ENCODE measurements at regions not wholly inside any gene's neighbourhood (a gene's known extent, or its start where the extent isn't known, plus 50 kb on each side); places are given as distances from the start of the nearest gene placed in this dataset.

DNA sequence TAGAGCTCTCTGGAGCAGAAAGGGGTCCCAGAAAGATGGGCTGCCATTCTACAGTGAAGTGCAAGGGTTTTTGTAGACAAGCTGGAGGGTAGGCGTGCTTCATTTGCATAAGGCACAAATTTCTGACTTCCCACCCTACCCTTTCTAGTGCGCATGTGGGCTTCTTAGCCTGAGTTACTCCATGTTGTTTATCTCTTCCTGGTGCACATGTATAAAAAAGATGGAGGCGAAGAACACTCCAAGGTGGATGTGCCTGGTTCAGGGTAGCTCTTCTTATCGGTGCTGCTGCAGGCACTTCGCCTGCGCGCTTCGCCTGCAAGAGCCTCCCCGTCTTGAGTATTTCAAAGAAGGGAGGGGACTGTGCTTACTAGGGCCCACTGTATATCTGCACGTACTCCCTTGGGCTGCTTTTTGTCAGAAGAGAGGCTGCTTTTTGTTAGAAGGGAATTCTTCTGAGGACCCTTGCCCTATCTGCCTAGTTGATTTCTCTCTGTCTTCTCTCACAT, 1047.3 kb upstream of the CNTN5 start:
- WGBS, 3 donors, result 45 to 94% (median 77%) methylated on average over 9 to 10 of the region's 10 CpGs
- Histone ChIP-seq H3K27me3 (no peaks in the 10 kb centered on the region), H3K9me3 (no peaks in the 10 kb centered on the region), H3K4me3 (no peak overlapping the region), H3K27ac (no peak overlapping the region), H3K4me1 (ENCODE audit: insufficient read depth) (no peaks in the 10 kb centered on the region), H3K36me3 (no peaks in the 10 kb centered on the region)
- DNase-seq, result no peak
- intact Hi-C loops (cut with DNase I), result no loop called here
- TF ChIP-seq CTCF (IDR thresholded peaks at IDR 0.05), result no peak
- no peak for TF ChIP-seq POLR2A (IDR thresholded peaks at IDR 0.05)

DNA sequence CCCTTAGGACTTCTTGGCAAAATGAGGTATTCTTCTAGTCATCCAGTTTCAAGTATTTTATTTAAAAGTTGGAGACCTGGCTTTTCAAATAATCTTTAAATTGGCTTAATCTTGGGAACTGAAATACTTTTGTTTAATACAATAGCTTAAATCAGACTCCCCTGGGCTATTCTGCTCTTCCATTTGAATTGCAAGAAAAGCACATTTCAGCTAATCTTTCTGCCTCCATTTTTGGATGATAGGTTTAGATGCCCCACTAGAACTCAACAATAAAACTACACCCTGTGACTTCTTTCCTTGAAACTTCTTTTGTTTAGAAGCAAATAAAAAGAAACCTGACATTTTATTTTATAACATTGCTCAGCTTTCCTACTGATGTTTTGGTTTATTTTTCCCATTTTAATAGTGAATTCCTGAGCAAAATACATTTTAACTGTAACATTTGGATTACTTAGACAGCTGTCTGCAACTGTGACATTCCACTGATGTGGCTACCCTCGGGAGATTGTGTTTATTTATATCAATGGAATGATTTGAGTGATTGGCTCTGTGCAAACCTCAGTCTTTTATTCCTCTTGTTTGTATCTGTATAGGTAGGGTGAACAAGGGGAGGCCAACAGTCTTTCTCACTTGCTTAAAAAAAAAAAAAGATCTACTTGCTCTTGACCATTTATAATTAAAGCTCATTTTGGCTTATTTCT, 1045.8 kb upstream of the CNTN5 start:
- H3K4me1 ChIP-seq (ENCODE audit: insufficient read depth), result no peaks in the 10 kb centered on the region
- H3K36me3 ChIP-seq, result no peaks in the 10 kb centered on the region
- WGBS, 3 donors, result 4 to 27% (median 9%) methylated on average over 1 of the region's 1 CpG
- H3K27me3 ChIP-seq, result no peaks in the 10 kb centered on the region
- no peak for TF ChIP-seq CTCF (IDR thresholded peaks at IDR 0.05)
- no peak for TF ChIP-seq POLR2A (IDR thresholded peaks at IDR 0.05)
- TF ChIP-seq EP300 (IDR thresholded peaks at IDR 0.05), result no peak
- intact Hi-C loops (cut with DNase I), result no loop called here
- H3K4me3 ChIP-seq, result no peak overlapping the region
- DNase-seq, result no peak
- H3K27ac ChIP-seq, result no peak overlapping the region
- no peaks in the 10 kb centered on the region for H3K9me3 ChIP-seq

DNA sequence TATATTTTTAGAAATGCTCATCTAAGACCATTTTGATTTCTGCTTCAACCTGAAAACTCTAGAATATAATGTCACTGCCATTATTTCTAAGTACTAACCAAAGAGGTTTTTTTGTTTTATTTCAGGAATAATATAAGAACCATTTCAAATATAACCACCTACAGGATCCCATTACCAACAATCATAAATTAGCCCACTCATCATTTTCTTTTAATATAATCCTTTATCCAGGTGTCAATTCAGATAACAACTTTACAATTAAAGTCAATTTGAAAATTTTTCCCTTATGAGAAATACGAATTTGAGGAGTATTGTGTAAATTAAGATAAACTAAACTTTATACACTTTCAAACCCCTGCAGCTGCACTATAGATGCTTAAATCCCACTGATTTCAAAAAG, 1043.0 kb upstream of the CNTN5 start:
- Histone ChIP-seq H3K27me3 (no peaks in the 10 kb centered on the region), H3K36me3 (no peaks in the 10 kb centered on the region), H3K4me1 (ENCODE audit: insufficient read depth) (no peaks in the 10 kb centered on the region), H3K4me3 (no peak overlapping the region), H3K27ac (no peak overlapping the region), H3K9me3 (no peaks in the 10 kb centered on the region)
- no peak for DNase-seq
- no peak for TF ChIP-seq POLR2A (IDR thresholded peaks at IDR 0.05)
- TF ChIP-seq CTCF (IDR thresholded peaks at IDR 0.05), result no peak
- TF ChIP-seq EP300 (IDR thresholded peaks at IDR 0.05), result no peak
- intact Hi-C loops (cut with DNase I), result no loop called here
- WGBS, 3 donors, result 22 to 47% (median 29%) methylated on average over 1 of the region's 1 CpG

DNA sequence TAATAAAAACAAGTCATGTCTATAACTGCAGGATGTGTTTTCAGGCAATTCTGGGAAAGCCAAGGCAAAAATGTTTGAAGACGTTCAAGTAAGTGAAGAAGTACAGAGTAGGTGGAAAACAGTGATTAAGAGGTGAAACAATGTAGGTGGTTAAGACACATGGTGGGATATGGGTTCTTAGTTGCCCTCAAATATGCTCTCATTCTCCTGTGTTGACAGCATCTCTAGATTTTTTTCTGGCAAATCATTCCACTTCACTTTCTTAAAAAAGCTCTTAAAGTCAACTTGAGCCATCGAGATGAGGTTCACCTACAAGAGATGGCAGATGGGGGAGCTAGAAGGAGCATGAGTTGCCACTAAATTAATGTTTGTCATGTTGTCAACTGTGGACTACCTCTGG, 1041.0 kb upstream of the CNTN5 start:
- no peak for DNase-seq
- H3K36me3 ChIP-seq, result no peaks in the 10 kb centered on the region
- H3K9me3 ChIP-seq, result no peaks in the 10 kb centered on the region
- no peak overlapping the region for H3K27ac ChIP-seq
- intact Hi-C loops (cut with DNase I), result no loop called here
- H3K4me1 ChIP-seq (ENCODE audit: insufficient read depth), result no peaks in the 10 kb centered on the region
- TF ChIP-seq POLR2A (IDR thresholded peaks at IDR 0.05) (no peak), EP300 (IDR thresholded peaks at IDR 0.05) (no peak), CTCF (IDR thresholded peaks at IDR 0.05) (no peak)
- H3K4me3 ChIP-seq, result no peak overlapping the region
- H3K27me3 ChIP-seq, result no peaks in the 10 kb centered on the region
- WGBS, 3 donors, result 94 to 99% (median 95%) methylated on average over 2 of the region's 2 CpGs
